22Rv1 (cell line): ENCODE measurements at regions not wholly inside any gene's neighbourhood (a gene's known extent, or its start where the extent isn't known, plus 50 kb on each side); places are given as distances from the start of the nearest gene placed in this dataset.
"Not testable (repeated sequence)": the region's sequence is repeated elsewhere in the genome, so short reads cannot be mapped to it uniquely, and the experiment has no call there.

Experiments
- ZFX ChIP-seq: fragments of 450-650 bp; IDR thresholded peaks from 2 replicates; pipeline ENCODE4 v1.6.1; 2017; ENCODE audit warnings: antibody characterized with exemption, borderline replicate concordance
- TF ChIP-seq, protein P1 (sequence below): fragments of 450-650 bp; IDR thresholded peaks from 2 replicates; pipeline ENCODE4 v1.5.1; 2017; ENCODE audit warnings: mild to moderate bottlenecking

DNA sequence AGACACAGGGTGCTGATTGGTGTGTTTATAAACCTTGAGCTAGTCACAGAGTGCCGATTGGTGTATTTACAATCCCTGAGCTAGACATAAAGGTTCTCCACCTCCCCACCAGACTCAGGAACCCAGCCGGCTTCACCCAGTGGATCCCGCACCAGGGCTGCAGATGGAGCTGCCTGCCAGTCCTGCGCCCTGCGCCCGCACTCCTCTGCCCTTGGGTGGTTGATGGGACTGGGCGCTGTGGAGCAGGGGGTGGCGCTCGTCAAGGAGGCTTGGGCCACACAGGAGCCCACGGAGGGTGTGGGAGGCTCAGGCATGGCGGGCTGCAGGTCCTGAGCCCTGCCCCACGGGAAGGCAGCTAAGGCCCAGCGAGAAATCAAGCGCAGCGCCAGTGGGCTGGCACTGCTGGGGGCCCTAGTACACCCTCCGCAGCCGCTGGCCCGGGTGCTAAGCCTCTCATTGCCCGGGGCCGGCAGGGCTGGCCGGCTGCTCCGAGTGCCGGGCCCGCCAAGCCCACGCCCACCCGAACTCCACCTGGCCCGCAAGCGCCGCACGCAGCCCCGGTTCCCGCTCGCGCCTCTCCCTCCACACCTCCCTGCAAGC lies 1049.6 kb downstream of the CDH11 start:
- TF ChIP-seq, protein P1, sequence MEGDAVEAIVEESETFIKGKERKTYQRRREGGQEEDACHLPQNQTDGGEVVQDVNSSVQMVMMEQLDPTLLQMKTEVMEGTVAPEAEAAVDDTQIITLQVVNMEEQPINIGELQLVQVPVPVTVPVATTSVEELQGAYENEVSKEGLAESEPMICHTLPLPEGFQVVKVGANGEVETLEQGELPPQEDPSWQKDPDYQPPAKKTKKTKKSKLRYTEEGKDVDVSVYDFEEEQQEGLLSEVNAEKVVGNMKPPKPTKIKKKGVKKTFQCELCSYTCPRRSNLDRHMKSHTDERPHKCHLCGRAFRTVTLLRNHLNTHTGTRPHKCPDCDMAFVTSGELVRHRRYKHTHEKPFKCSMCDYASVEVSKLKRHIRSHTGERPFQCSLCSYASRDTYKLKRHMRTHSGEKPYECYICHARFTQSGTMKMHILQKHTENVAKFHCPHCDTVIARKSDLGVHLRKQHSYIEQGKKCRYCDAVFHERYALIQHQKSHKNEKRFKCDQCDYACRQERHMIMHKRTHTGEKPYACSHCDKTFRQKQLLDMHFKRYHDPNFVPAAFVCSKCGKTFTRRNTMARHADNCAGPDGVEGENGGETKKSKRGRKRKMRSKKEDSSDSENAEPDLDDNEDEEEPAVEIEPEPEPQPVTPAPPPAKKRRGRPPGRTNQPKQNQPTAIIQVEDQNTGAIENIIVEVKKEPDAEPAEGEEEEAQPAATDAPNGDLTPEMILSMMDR = not testable (repeated sequence)
- not testable (repeated sequence) for TF ChIP-seq ZFX
